HPDE6-E6E7 (cell line): ENCODE measurements at regions not wholly inside any gene's neighbourhood (a gene's known extent, or its start where the extent isn't known, plus 50 kb on each side); places are given as distances from the start of the nearest gene placed in this dataset.

Experiments used
- DNase-seq: peaks from one replicate; pipeline ENCODE4 v3.0.0; 2011; ENCODE audit warnings: missing footprints; ENCODE audit errors: extremely low spot score

DNA sequence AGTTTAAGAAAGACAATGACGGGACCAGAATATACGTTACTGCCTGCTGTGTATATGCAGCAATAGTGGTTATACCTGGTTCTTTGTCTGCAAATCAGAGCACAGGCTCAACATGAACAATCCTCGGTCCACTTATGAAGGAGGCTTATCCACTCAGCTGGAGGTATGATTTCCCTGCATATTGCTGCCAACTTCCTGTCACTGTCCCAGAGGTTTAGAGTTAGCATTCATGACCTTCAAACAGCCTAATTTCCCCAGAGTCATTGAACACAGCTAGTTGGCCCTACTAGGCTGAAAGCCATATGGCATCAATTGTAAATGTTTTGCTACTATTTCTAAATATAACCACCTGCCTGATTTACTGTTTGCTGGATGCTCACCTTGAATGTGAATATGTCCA, 224.9 kb upstream of the ZNF717 start:
- DNase-seq, result no peak

DNA sequence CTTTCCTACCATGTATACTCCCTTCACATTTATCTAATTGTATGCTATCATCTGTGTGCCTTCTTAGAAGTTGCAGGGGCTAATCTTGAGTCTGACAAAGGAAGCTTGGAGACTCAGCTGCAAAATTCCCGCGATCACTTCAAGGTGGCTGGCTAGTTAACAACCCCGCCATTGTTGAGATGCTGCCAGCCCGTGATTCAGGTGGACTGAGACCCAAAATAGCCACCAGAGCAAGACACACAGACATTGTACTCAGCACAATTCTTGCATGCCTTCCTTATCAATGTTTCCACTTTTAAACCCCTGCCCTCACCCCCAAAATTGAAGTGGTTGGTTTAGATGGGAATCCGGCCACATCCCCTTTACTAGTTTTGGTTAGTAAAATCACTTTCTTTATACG, 225.8 kb upstream of the ZNF717 start:
- DNase-seq, result no peak

DNA sequence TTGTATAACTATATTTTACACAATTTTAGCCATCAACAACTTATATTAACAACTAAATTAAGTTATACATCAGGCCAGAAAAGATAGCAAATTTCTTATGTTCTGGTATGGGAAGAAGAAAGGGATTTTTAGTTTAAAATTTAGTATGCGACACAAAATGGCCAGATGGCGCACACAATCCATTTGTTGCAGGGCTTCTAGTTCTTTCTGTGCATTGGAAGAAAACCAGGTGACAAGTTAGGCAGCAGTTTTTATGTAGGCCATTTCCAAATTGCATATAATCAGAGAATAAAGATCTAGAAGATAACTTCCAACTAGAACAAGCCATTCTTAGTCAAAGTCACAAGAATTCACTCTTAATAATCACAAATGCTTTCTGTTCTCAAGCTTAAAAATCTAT, 230.1 kb upstream of the ZNF717 start:
- DNase-seq, result no peak

DNA sequence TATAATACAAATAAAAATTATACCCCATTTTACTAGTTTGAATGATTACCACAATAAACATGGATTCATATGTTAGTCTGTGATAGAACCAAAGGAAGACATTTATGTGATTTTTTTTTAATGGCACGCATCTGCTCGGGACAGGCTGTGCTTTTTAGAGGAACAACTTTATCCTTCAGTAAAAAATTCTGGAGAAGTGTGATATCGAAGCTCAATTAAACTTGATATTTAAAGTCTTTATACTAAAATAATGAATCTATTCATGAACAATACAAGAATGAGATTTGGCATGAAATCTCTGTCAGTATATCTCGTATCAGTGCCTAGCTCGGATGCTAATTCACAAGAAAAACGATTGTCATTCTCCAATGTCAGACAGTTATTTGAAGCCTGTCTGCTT, 230.8 kb upstream of the ZNF717 start:
- no peak for DNase-seq

DNA sequence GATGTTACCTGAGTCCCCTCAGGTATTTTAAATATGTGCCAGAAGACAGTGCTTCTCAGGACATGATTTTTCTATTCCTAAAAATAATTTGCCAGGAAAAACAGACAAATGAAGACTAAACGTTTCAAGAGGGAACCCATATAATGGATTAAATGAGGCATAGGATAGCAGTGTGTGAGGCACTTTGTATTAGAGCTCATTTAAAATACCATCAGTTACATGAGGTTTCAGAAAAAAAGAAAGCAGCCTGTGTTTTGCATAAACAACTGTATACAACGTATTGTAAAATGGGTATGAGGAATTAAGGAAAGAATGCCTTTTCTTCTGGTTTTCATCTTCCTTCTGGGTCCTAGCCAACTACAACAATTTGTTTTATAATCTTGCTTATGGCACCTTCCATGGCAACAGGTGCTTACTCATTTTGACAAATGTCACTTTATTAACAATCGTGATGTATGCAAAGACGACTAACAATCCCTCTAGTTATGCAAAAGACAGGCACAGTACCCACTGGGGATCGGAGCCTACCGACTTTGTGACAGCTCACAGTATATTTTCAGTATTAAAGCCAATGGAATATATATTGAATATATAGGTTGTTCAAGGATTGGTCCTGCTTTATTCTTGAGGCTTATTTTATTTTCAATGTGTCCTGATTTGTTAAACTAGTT, 231.6 kb upstream of the ZNF717 start:
- no peak for DNase-seq

DNA sequence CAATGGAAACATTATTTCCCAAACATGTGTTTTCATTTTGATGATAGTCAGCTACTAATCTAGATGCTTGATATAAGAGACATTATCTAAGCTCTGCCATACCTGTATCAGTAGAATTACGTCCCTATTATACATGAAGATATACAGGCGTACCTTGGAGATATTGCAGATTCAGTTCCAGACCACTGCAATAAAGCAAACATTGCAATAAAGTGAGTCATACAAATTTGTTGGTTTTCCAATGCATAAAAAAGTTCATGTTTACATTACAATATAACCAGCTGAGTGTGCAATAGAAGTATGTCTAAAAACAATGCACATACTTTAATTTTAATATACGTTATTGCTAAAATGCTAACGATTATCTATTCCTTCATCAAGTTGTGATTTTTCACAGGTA, 236.0 kb upstream of the ZNF717 start:
- no peak for DNase-seq

DNA sequence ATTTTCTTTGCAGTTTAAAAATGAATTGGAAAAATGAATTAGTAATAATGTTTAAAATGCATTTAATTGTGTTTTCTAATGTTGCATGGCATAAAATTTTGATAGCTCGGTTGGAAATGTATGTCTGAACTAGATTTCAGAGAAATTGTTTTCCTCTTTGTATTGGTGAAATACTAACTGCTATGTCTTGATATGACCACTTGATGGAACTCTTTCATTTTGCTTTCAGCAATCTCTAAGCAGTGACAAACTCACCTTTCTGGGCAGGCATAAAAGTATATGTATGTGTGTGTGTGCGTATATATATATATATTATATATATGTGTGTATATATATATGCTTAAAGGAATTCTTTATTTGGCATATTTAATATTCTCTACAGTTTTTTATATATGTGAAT, 239.3 kb upstream of the ZNF717 start:
- no peak for DNase-seq

DNA sequence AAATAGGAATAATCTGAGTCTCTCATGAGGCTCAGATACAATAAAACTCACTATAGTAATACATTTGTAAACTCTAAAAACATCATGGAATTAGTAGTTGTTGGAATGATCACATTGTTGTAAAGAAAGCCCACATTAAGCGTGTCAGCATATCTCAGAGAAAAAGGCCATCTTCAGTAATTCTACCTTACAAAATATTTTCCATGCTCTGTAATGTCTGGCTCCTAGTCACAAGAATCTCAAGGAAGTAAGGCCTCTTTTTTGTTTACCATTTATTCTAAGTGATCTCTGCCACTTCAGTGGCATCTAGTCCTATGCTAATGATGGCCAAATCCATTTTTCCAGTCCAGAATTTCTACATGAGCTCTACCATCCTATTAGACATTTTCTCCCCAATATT, 240.2 kb upstream of the ZNF717 start:
- DNase-seq, result no peak

DNA sequence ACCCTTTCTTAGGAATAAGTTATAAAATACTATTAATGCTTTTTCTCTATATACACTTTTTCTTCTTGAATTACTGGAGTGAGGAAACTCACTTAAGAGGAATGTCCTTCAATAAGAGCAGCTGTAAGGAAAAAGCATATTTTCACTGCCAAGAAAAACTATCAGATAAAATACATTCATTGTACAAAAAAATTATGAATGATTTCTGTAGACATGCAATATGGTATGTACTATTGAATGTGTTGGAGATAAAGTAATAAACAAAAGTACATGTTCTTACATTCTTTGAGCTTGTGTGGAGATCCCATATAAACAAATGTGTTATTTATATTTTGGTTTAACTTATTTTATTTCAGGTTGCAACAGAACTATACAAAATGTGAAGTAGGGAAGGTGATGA, 241.0 kb upstream of the ZNF717 start:
- DNase-seq, result no peak

DNA sequence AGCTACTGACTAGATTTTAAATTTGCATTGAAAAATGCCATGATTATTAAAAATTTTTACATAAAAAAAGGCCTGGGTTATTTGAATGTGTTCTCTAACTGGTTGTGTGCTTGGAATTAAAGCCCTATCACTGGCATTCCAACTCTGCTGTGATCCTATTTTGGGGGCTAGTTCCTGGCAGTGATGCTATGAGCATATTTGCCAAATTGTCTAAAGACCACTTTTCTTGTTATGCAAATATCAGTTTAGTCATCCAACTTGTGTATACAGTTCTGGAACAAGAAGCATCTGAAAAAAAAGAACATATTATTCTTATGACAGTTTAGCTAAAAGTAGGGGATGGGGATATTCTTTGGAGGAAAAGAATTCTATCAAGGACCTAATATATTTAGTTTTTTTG, 243.4 kb upstream of the ZNF717 start:
- no peak for DNase-seq

DNA sequence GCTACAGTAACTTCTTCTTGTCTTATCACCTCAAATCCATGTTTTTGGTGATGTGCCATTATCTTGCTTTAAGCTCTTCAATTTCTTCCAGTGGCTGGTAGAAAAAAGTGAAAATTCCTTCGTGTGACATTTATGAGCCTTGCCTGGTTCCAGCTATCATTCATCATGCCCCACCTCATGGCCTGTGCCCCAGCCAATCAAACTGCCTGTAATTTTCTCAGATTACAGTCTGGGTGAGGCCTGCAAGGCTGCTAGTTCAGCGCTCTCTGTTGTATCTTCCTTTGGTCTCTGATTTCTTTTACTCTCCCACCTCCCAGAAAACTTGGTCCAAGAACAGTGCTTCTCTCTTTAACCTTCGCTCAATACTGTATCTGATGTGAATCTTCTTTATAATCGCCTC, 249.3 kb upstream of the ZNF717 start:
- DNase-seq, result no peak

DNA sequence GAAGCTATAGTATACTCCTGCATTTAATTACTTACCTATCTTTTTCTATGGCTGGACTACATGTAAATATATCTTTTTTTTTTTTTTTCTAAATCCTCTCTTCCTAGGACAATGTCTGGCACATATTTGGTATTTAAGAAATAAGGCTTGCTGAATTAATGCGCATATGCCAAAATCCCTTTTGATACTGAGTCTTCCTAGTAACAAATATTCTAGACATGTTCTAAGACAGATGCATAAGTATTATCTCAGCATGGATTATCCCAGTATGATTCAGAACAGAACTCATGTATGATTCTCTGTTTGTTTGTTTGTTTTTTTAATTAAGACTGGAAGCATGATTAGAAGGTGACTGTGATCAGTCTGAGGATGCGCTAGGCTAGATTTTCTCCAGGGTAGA, 249.8 kb upstream of the ZNF717 start:
- DNase-seq, result no peak

DNA sequence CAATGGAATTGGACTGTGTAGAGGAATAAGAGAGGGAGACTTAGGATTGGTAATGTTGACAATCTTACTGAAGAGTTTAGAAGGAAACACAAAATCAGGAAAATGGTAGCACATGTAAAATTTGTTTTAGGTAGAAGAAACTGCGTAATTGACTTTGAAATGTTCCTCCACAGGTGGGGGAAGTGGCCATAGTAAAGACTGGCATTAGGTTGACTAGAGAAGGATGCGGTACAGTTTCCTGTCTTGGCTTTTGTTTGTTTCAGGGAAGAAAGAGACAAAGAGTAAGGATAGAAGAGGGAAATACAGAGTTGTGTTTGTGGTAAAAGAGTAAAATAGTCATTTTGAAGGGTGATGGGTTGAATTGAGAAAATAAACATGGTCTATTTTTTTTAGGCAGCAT, 253.6 kb upstream of the ZNF717 start:
- no peak for DNase-seq

DNA sequence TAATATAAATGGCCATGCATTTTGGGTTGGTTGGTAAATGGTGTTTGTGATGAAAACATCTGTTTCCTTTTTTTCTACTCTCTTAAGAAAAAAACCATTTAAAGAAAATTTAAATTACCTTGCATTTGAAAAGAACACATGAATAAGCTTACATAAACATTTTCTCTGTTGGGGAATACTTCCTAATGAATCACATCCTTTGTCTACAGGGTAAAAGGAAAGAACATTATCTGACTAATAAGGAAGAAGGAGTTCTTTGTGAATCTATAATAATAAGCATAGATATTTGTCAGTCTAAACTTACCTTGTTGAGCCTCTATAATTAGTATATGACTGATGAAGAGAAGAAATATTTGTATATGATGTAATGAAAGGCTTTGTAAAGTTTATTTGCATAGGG, 254.1 kb upstream of the ZNF717 start:
- DNase-seq, result peak; percentile 2

DNA sequence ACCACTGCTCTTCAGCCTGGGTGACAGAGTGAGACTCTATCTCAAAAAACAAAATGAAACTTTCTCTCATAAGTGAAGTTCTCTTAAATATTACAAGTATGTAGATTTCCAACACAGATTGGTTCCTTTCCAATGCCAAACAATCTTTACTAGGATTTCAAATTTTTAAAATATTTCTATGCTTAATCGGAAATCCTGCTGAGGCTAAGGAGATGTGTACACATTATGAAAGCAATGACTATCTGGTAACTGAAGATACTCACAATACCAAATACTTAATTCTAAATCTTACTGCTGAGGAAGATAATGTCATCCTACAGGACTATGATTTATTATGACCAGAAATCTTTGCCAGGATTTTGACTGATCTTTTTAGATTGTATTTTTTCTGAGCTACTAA, 255.6 kb upstream of the ZNF717 start:
- DNase-seq, result no peak

DNA sequence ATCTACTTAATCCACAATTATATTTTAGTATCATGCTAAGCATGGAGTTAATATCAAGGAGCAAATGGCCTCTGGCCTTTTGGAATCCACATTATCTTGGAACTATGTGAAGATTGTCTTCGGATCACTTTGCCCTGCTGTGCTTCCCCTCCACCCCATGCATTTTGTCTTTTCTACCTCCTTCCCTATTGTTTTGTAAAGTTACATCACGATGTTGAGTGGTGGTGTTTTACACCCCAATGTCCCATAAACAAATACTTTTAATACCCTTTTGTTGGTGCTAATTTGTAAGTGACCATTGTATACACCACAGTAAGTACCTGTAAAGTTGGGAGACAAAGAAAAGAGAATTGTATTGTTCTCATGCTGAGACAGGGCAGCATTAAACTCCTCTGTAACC, 258.4 kb upstream of the ZNF717 start:
- DNase-seq, result no peak

DNA sequence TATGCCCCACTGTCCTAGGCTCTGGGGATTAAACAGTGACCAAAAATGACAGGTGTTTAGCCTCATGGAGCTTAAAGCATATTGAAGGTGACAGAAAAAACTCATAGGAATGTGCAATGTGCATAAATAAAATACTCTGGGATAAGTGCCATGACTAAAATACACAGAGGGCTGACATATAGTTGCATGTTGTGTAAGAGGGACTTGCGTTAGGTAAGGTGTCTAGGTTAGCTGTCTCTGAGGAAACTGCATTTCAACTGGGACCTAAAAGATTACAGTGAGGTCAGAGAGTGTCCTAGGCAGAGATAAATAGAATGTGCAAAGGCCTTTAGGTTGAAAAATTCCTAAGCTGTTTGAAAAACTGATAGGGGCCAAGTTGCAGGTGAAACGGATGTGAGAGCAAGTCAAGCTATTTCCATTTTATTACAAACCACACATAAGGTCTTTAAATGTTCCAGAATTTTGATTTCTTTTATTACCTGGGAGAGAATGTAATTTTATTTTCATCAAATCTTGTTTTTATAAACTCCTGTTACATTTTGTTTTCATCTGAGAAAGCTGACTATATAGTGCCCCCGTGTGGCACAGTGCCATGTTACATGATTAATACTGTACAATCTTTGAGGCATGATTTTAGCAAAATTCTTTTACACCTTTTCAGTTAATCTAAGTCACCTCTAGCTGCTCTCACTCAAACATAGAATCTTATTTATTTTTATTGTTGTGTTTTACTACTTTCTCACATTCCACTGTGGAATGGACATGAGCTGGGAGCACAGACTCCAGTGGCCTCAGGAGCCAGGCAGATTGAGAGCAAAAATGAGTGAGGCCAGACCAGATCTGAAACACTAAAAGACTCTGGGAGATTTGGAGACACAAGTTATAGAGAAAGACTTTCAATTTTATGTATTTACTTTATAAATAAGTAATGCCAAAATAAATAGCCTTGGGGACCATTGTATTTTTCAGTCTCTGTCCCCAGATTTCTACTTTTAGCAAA, 259.6 kb upstream of the ZNF717 start:
- DNase-seq, result no peak

DNA sequence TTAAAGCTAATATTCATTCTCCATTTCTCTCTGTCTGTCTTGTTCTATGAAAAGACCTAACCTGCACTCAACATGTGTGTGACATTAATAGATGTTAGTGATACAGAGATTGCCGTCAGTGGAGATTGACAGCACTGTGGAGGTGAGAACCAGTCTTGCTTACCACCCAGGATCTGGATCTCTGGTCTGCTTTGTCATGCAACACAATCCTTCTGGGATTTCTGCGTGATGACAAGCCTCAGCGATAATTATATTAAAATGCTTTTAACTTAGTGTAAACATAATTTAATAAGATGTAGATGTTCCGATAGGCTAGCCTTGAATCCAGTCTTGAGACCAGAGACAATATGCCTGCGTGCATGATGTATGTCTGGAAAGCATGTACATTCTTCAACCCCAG, 262.0 kb upstream of the ZNF717 start:
- DNase-seq, result no peak

DNA sequence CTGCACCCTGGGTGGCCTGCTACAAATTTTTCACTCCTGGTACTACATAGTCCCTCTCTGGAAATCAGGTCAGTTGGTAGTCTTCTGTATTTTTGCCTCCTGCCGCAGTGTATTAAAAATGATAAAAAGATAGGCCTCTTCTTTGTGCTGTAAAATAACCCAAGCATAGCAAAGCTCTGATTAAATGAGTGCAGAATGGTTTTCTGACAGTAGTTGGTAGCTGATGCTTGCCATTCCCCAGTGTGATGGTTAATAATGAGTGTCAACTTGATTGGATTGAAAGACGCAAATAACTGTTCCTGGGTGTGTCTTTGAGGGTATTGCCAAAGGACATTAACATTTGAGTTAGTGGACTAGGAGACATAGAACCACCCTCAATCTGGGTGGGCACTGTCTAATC, 264.4 kb upstream of the ZNF717 start:
- no peak for DNase-seq

DNA sequence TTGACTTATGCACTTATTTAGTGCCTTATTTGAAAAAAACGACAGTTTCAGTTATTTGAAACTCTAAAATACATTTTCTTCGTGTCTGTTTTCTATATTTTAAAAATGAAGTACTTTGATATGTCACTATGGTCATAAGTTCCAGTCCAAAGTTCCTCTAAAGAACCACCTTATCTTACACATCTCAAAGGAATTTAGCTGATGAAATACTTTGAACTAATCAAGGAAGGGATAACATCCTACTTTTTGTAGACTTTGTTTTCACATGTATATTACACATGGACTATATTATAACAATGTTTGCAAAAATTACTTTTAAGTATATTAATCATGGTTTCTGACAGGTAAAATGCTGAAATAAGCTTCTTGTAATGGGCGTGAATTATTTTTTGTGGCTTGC, 265.8 kb upstream of the ZNF717 start:
- DNase-seq, result no peak

DNA sequence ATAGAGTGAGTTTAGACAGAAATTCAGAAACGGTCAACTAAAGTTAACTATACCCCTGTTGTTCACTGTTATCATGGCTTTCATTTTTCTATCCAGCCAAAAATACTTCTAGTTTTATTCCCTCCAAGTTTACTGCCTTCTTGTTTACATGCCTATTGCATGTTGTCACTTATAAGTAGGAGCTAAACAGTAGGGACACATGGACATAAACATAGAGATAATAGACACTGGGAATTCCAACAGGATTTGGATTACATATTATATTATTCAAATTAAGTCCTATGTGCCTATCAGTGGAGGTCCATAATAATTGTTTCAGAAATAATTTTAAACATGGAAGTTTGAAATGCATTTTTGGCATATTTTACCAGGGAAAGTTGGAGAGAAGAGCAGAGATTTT, 269.1 kb upstream of the ZNF717 start:
- no peak for DNase-seq

DNA sequence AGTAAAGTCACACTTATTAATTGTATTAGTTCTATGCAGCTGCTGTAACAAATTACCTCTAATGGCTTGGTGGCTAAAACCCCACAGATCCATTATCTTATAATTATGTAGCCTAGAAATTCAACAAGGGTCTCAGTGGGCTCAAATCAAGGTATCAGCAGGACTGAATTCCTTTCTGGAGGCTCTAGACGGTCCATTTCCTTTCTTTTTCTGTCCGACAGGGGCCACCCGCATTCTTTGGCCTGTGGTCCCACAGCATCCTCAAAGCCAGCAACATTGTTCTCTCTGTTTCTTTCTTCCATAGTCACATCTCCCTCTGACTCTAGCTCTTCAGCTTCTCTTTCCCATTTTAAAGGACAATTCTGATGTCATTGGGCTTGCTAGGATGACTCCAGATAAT, 276.3 kb upstream of the ZNF717 start:
- no peak for DNase-seq

DNA sequence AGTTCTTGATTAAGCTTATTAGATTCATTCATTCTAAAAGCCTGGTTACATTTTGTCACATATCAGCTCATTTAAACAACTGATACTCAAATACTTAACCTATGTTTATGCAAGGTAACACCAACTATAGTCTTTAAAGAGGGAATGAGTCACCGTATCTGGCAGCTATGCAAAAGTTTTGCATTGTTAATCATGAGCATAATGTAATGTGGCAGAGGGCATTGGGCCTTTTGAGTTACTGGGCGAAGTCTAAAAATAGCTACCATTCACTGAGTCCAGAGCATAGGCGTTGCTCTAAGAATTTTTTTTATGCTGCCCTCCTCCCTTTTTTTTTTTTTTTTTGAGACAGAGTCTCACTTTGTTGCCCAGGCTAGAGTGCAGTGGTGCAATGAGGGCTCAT, 277.7 kb upstream of the ZNF717 start:
- DNase-seq, result peak; percentile 29
